ENCODE measurements at regions not wholly inside any gene's neighbourhood (a gene's known extent, or its start where the extent isn't known, plus 50 kb on each side); places are given as distances from the start of the nearest gene placed in this dataset.

GRCh38 chr2:71861186-71862160, 286.2 kb downstream of the CYP26B1 start:
- Histone ChIP-seq H3K4me3 (ENCODE audit: low read depth in 2 of 2, low read length in 2 of 2) (no peak overlapping the region), H3K4me1 (ENCODE audit: control insufficient read depth, insufficient read depth, low read length) (no peaks in the 10 kb centered on the region), H3K27me3 (ENCODE audit: control insufficient read depth, insufficient read depth, low read length) (peaks cover 5% of the 10 kb centered on the region), H3K36me3 (ENCODE audit: control insufficient read depth, insufficient read depth, low read length) (no peaks in the 10 kb centered on the region), H3K9me3 (ENCODE audit: control insufficient read depth, insufficient read depth, low read depth, low read length) (no peaks in the 10 kb centered on the region), H3K27ac (ENCODE audit: low read length) (no peak overlapping the region)
- ATAC-seq (no peak), DNase-seq (ENCODE audit: low read depth, low spot score) (no peak)
- TF ChIP-seq TCF7L2 (IDR thresholded peaks at IDR 0.05; ENCODE audit: low read depth, low read length) (no peak), REST (IDR thresholded peaks at IDR 0.05; ENCODE audit: insufficient read depth in 1 of 2, low read depth in 2 of 2, low read length in 1 of 2) (no peak), SIN3A (IDR thresholded peaks at IDR 0.05; ENCODE audit: borderline replicate concordance, insufficient read depth, low read depth, low read length) (no peak), POLR2AphosphoS5 (IDR thresholded peaks at IDR 0.05; ENCODE audit: low read depth, low read length) (no peak)
- TF ChIP-seq, protein P1, sequence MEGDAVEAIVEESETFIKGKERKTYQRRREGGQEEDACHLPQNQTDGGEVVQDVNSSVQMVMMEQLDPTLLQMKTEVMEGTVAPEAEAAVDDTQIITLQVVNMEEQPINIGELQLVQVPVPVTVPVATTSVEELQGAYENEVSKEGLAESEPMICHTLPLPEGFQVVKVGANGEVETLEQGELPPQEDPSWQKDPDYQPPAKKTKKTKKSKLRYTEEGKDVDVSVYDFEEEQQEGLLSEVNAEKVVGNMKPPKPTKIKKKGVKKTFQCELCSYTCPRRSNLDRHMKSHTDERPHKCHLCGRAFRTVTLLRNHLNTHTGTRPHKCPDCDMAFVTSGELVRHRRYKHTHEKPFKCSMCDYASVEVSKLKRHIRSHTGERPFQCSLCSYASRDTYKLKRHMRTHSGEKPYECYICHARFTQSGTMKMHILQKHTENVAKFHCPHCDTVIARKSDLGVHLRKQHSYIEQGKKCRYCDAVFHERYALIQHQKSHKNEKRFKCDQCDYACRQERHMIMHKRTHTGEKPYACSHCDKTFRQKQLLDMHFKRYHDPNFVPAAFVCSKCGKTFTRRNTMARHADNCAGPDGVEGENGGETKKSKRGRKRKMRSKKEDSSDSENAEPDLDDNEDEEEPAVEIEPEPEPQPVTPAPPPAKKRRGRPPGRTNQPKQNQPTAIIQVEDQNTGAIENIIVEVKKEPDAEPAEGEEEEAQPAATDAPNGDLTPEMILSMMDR (IDR thresholded peaks at IDR 0.05) = no peak
- BruUV-seq (replicated peaks) = no TSS peak
- in situ Hi-C loops (cut with HindIII; ENCODE audit: low pct_unique_long_range_greater_than_20kb, low sequenced_read_pairs) (no loop called here), intact Hi-C loops (cut with micrococcal nuclease; ENCODE audit: unreplicated experiment) (no loop called here)
- POLR2A ChIA-PET = no interaction called here
- CTCF ChIA-PET = no interaction called here

DNA sequence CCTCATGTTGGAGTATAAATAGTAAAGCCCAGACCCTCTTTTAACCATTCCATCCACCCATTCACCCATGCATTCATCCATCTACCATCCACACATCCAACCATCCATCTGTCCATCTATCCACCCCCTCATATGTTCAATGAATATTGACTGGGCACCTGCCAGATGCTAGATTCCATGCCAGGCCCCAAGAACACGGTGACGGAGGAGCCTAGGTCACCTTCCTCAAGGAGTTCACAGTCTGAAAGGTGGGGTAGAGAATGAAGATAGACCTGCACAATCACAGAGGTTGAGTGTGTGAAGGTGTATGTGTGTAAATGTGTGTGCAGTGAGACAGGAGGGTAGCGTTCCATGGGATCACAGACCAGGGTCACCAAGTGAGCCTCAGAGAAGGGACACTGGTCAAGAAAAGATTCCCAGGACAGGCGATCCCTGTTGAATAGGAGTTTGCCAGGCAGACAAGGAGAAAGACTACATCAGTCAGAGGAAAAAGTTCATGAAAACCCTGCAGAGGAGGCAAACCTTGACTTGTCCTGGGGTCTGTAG, 287.2 kb downstream of the CYP26B1 start:
- DNase-seq (ENCODE audit: low read depth, low spot score) = no peak
- H3K27ac ChIP-seq (ENCODE audit: low read length) = no peak overlapping the region
- POLR2A ChIA-PET = no interaction called here
- no TSS peak for BruUV-seq (replicated peaks)
- H3K4me3 ChIP-seq (ENCODE audit: low read depth in 2 of 2, low read length in 2 of 2) = no peak overlapping the region
- no peaks in the 10 kb centered on the region for H3K4me1 ChIP-seq (ENCODE audit: control insufficient read depth, insufficient read depth, low read length)
- peaks cover 5% of the 10 kb centered on the region for H3K27me3 ChIP-seq (ENCODE audit: control insufficient read depth, insufficient read depth, low read length)
- in situ Hi-C loops (cut with HindIII; ENCODE audit: low pct_unique_long_range_greater_than_20kb, low sequenced_read_pairs) (no loop called here), intact Hi-C loops (cut with micrococcal nuclease; ENCODE audit: unreplicated experiment) (no loop called here)
- CTCF ChIA-PET = no interaction called here
- no peaks in the 10 kb centered on the region; the same call in 1 of the 2 replicates for H3K9me3 ChIP-seq (ENCODE audit: control insufficient read depth, insufficient read depth, low read depth, low read length)
- TF ChIP-seq, protein P1 (IDR thresholded peaks at IDR 0.05) = no peak
- no peaks in the 10 kb centered on the region for H3K36me3 ChIP-seq (ENCODE audit: control insufficient read depth, insufficient read depth, low read length)
- ATAC-seq = no peak
